WTC11 (cell line): ENCODE measurements at regions not wholly inside any gene's neighbourhood (a gene's known extent, or its start where the extent isn't known, plus 50 kb on each side); places are given as distances from the start of the nearest gene placed in this dataset.

Experiments used
- ATAC-seq: fragments of 200-7000 bp; cut with Tn5 transposase; 2 replicates; pipeline ENCODE4 v1.10.0; 2021; ENCODE audit warnings: mild to moderate bottlenecking, moderate library complexity
- CTCF ChIA-PET: fragments of 300-600 bp; sonication (Branson Sonifier 250); formaldehyde crosslinking; loops from one replicate; lab custom pipeline; 2021; ENCODE audit warnings: antibody characterized with exemption; lab: Charles Lee
- POLR2A ChIA-PET: fragments of 350-600 bp; sonication (Branson Sonifier 250); formaldehyde crosslinking; loops from one replicate; lab custom pipeline; 2021; ENCODE audit warnings: antibody characterized with exemption; lab: Charles Lee
- DNase-seq: peaks from one replicate; pipeline ENCODE4 v3.0.0; 2021; ENCODE audit warnings: low spot score
- H3K27ac Mint-ChIP-seq: 2 replicates; pipeline ENCODE4 v1.8.0; 2021; ENCODE audit warnings: mixed read lengths
- H3K27me3 Mint-ChIP-seq: 2 replicates; pipeline ENCODE4 v1.8.0; 2021; ENCODE audit warnings: low read depth, mild to moderate bottlenecking, moderate library complexity, mixed read lengths
- H3K36me3 Mint-ChIP-seq: 2 replicates; pipeline ENCODE4 v1.8.0; 2021; ENCODE audit warnings: mixed read lengths
- H3K4me1 Mint-ChIP-seq: 2 replicates; pipeline ENCODE4 v1.8.0; 2022; ENCODE audit warnings: mixed read lengths
- H3K4me3 Mint-ChIP-seq: 2 replicates; pipeline ENCODE4 v1.8.0; 2021; ENCODE audit warnings: mild to moderate bottlenecking, moderate library complexity, mixed read lengths
- H3K9me3 Mint-ChIP-seq: 2 replicates; pipeline ENCODE4 v1.8.0; 2021; ENCODE audit warnings: mixed read lengths
- CBFB ChIP-seq: sonication (generic); formaldehyde crosslinking; IDR thresholded peaks from 2 replicates; pipeline ENCODE4 v1.8.1; 2022; ENCODE audit warnings: mild to moderate bottlenecking, low read depth, missing genetic modification reagents
- CREB1 ChIP-seq: sonication (generic); formaldehyde crosslinking; IDR thresholded peaks from 2 replicates; pipeline ENCODE4 v1.8.0; 2023; ENCODE audit warnings: mild to moderate bottlenecking, missing genetic modification reagents
- E2F4 ChIP-seq: sonication (generic); formaldehyde crosslinking; IDR thresholded peaks from 2 replicates; pipeline ENCODE4 v1.8.1; 2022; ENCODE audit warnings: low read depth, mild to moderate bottlenecking, moderate library complexity, missing genetic modification reagents, borderline replicate concordance
- ELF4 ChIP-seq: sonication (generic); formaldehyde crosslinking; IDR thresholded peaks from 2 replicates; pipeline ENCODE4 v1.8.1; 2022; ENCODE audit warnings: low read depth, mild to moderate bottlenecking, moderate library complexity, missing genetic modification reagents
- ETV6 ChIP-seq: sonication (generic); formaldehyde crosslinking; IDR thresholded peaks from 2 replicates; pipeline ENCODE4 v1.8.1; 2022; ENCODE audit warnings: mild to moderate bottlenecking, missing genetic modification reagents
- FOXK1 ChIP-seq: sonication (generic); formaldehyde crosslinking; IDR thresholded peaks from 2 replicates; pipeline ENCODE4 v1.8.0; 2022; ENCODE audit warnings: mild to moderate bottlenecking, moderate library complexity, missing genetic modification reagents
- FOXP1 ChIP-seq: sonication (generic); formaldehyde crosslinking; IDR thresholded peaks from 2 replicates; pipeline ENCODE4 v1.8.0; 2022; ENCODE audit warnings: missing genetic modification reagents, mild to moderate bottlenecking, moderate library complexity, borderline replicate concordance
- IRF2 ChIP-seq: sonication (generic); formaldehyde crosslinking; IDR thresholded peaks from 2 replicates; pipeline ENCODE4 v1.8.0; 2022; ENCODE audit warnings: low read depth, missing genetic modification reagents, borderline replicate concordance
- JAZF1 ChIP-seq: fragments of 250-450 bp; sonication (Bioruptor Pico); IDR thresholded peaks from 2 replicates; pipeline ENCODE4 v1.9.0; 2021; ENCODE audit warnings: moderate library complexity, mild to moderate bottlenecking, inconsistent platforms
- JUN ChIP-seq: sonication (generic); formaldehyde crosslinking; IDR thresholded peaks from 2 replicates; pipeline ENCODE4 v1.8.0; 2023; ENCODE audit warnings: mild to moderate bottlenecking, missing genetic modification reagents
- KAT7 ChIP-seq: sonication (generic); formaldehyde crosslinking; IDR thresholded peaks from 2 replicates; pipeline ENCODE4 v1.8.1; 2023; ENCODE audit warnings: missing genetic modification reagents, mild to moderate bottlenecking, borderline replicate concordance
- NFATC4 ChIP-seq: fragments of 250-450 bp; sonication (Bioruptor Pico); IDR thresholded peaks from 2 replicates; pipeline ENCODE4 v1.9.0; 2021; ENCODE audit warnings: mild to moderate bottlenecking
- NFYB ChIP-seq: sonication (generic); formaldehyde crosslinking; conservative IDR thresholded peaks from 2 replicates; pipeline ENCODE4 v1.8.0; 2022; ENCODE audit warnings: low read depth, missing genetic modification reagents
- SP1 ChIP-seq: sonication (generic); formaldehyde crosslinking; conservative IDR thresholded peaks from 2 replicates; pipeline ENCODE4 v1.8.1; 2022; ENCODE audit warnings: missing genetic modification reagents
- ZNF138 ChIP-seq: sonication (generic); formaldehyde crosslinking; conservative IDR thresholded peaks from 2 replicates; pipeline ENCODE4 v1.8.1; 2022; ENCODE audit warnings: mild to moderate bottlenecking, moderate library complexity, missing genetic modification reagents
- ZNF281 ChIP-seq: sonication (generic); formaldehyde crosslinking; IDR thresholded peaks from 2 replicates; pipeline ENCODE4 v1.8.0; 2023; ENCODE audit warnings: mild to moderate bottlenecking, missing genetic modification reagents
- ZNF317 ChIP-seq: sonication (generic); formaldehyde crosslinking; IDR thresholded peaks from 2 replicates; pipeline ENCODE4 v1.8.1; 2023; ENCODE audit warnings: low read depth, mild to moderate bottlenecking, moderate library complexity, missing genetic modification reagents, borderline replicate concordance
- ZNF396 ChIP-seq: fragments of 250-450 bp; sonication (Bioruptor Pico); IDR thresholded peaks from 2 replicates; pipeline ENCODE4 v1.8.0; 2021; ENCODE audit warnings: mild to moderate bottlenecking, moderate library complexity, borderline replicate concordance
- ZSCAN18 ChIP-seq: fragments of 250-450 bp; sonication (Bioruptor Pico); IDR thresholded peaks from 2 replicates; pipeline ENCODE4 v2.1.2; 2022; ENCODE audit warnings: mild to moderate bottlenecking, moderate library complexity
- TF ChIP-seq, protein P1 (sequence below): sonication (generic); formaldehyde crosslinking; IDR thresholded peaks from 2 replicates; pipeline ENCODE4 v1.8.0; 2022; ENCODE audit warnings: mild to moderate bottlenecking, missing genetic modification reagents
- TF ChIP-seq, protein P2 (sequence below): fragments of 200-600 bp; IDR thresholded peaks from 2 replicates; pipeline ENCODE4 v1.8.0; 2022; ENCODE audit warnings: antibody characterized with exemption
- TF ChIP-seq, protein P3 (sequence below): sonication (generic); formaldehyde crosslinking; IDR thresholded peaks from 2 replicates; pipeline ENCODE4 v1.8.1; 2023; ENCODE audit warnings: mild to moderate bottlenecking, missing genetic modification reagents
- TF ChIP-seq, protein P4 (sequence below): sonication (generic); formaldehyde crosslinking; IDR thresholded peaks from 2 replicates; pipeline ENCODE4 v1.8.0; 2023; ENCODE audit warnings: missing genetic modification reagents, mild to moderate bottlenecking, borderline replicate concordance

DNA sequence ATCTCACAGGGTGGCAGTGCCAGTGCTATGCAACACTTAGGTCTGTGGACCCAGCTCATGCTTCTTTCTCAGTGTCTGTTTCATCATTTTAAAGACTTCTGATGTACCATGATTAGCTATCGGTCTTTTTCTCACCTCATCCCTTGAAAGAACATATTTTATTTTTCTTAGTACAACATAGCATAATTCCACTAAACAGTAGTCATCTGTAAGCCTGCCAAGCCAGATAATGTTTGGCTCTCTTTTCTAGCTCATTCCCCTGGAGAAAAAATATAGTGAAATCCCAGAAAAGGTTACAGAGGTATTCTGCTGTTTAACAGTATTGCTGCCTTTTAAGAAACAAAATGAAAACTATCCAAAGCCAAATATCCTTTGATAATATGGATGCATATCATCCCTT, 177.0 kb upstream of the MMS22L start:
- ATAC-seq (no peak), DNase-seq (no peak)
- no peaks in the 10 kb centered on the region for H3K9me3 Mint-ChIP-seq
- TF ChIP-seq CBFB (CRISPR knock-in tag): no peak
- no peak for TF ChIP-seq ZSCAN18 (CRISPR knock-in tag)
- no peak for TF ChIP-seq NFYB
- no peak for TF ChIP-seq ZNF317
- TF ChIP-seq JUN: no peak
- TF ChIP-seq, protein P1, sequence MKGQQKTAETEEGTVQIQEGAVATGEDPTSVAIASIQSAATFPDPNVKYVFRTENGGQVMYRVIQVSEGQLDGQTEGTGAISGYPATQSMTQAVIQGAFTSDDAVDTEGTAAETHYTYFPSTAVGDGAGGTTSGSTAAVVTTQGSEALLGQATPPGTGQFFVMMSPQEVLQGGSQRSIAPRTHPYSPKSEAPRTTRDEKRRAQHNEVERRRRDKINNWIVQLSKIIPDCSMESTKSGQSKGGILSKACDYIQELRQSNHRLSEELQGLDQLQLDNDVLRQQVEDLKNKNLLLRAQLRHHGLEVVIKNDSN (CRISPR knock-in tag): no peak
- no peak for TF ChIP-seq ZNF138 (CRISPR knock-in tag)
- no peak for TF ChIP-seq ZNF281
- TF ChIP-seq, protein P2, sequence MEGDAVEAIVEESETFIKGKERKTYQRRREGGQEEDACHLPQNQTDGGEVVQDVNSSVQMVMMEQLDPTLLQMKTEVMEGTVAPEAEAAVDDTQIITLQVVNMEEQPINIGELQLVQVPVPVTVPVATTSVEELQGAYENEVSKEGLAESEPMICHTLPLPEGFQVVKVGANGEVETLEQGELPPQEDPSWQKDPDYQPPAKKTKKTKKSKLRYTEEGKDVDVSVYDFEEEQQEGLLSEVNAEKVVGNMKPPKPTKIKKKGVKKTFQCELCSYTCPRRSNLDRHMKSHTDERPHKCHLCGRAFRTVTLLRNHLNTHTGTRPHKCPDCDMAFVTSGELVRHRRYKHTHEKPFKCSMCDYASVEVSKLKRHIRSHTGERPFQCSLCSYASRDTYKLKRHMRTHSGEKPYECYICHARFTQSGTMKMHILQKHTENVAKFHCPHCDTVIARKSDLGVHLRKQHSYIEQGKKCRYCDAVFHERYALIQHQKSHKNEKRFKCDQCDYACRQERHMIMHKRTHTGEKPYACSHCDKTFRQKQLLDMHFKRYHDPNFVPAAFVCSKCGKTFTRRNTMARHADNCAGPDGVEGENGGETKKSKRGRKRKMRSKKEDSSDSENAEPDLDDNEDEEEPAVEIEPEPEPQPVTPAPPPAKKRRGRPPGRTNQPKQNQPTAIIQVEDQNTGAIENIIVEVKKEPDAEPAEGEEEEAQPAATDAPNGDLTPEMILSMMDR: no peak
- no peak for TF ChIP-seq ETV6 (CRISPR knock-in tag)
- TF ChIP-seq JAZF1 (CRISPR knock-in tag): no peak
- TF ChIP-seq ZNF396 (CRISPR knock-in tag): no peak
- no peak for TF ChIP-seq IRF2 (CRISPR knock-in tag)
- no peak for TF ChIP-seq KAT7 (CRISPR knock-in tag)
- no peak for TF ChIP-seq SP1 (CRISPR knock-in tag)
- TF ChIP-seq ELF4 (CRISPR knock-in tag): no peak
- no peak overlapping the region for H3K27ac Mint-ChIP-seq
- H3K4me1 Mint-ChIP-seq: peaks cover 20% of the 10 kb centered on the region
- no peaks in the 10 kb centered on the region for H3K36me3 Mint-ChIP-seq
- no peak overlapping the region for H3K4me3 Mint-ChIP-seq
- H3K27me3 Mint-ChIP-seq: no peaks in the 10 kb centered on the region
- POLR2A ChIA-PET: no interaction called here
- CTCF ChIA-PET: no interaction called here

DNA sequence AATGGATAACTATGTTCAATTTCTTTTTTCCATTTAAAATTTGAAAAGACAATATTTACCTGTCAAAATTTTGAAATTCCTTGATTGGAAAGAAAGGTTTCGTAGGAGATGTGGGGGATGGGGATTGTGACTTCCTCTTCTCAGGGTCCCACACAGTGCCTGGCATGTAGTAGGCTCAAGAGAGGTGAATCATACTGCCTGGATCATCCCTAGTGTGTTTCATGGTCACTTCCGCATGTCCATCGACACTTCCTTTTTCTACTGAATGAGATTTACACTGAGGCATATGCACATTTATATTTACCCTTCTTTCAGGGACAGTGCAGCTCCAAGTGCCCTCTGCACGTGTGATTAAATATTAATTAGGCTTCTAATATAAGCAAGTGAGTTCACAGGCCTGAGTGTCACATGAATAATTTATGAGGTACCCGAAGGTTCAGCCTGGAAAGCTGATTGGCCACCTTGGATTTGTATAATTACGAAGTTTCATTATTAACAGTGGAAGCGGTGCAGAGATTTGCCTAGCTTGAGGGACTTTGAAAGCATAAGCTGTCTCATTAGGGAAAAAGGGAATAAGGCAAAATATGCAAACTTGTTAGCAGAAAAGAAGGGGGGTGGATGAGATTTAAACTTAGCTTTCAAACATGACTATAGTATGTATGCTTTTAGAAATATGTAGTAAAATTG, 177.5 kb upstream of the MMS22L start:
- H3K27me3 Mint-ChIP-seq: no peaks in the 10 kb centered on the region
- ChIA-PET CTCF (no interaction called here), POLR2A (no interaction called here)
- no peak overlapping the region for H3K4me3 Mint-ChIP-seq
- H3K27ac Mint-ChIP-seq: no peak overlapping the region
- peaks cover 20% of the 10 kb centered on the region for H3K4me1 Mint-ChIP-seq
- H3K9me3 Mint-ChIP-seq: no peaks in the 10 kb centered on the region
- ATAC-seq: no peak; the same call in 1 of the 2 replicates
- no peaks in the 10 kb centered on the region for H3K36me3 Mint-ChIP-seq
- DNase-seq: no peak
- TF ChIP-seq, protein P3, sequence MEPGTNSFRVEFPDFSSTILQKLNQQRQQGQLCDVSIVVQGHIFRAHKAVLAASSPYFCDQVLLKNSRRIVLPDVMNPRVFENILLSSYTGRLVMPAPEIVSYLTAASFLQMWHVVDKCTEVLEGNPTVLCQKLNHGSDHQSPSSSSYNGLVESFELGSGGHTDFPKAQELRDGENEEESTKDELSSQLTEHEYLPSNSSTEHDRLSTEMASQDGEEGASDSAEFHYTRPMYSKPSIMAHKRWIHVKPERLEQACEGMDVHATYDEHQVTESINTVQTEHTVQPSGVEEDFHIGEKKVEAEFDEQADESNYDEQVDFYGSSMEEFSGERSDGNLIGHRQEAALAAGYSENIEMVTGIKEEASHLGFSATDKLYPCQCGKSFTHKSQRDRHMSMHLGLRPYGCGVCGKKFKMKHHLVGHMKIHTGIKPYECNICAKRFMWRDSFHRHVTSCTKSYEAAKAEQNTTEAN (CRISPR knock-in tag): no peak
- TF ChIP-seq, protein P4, sequence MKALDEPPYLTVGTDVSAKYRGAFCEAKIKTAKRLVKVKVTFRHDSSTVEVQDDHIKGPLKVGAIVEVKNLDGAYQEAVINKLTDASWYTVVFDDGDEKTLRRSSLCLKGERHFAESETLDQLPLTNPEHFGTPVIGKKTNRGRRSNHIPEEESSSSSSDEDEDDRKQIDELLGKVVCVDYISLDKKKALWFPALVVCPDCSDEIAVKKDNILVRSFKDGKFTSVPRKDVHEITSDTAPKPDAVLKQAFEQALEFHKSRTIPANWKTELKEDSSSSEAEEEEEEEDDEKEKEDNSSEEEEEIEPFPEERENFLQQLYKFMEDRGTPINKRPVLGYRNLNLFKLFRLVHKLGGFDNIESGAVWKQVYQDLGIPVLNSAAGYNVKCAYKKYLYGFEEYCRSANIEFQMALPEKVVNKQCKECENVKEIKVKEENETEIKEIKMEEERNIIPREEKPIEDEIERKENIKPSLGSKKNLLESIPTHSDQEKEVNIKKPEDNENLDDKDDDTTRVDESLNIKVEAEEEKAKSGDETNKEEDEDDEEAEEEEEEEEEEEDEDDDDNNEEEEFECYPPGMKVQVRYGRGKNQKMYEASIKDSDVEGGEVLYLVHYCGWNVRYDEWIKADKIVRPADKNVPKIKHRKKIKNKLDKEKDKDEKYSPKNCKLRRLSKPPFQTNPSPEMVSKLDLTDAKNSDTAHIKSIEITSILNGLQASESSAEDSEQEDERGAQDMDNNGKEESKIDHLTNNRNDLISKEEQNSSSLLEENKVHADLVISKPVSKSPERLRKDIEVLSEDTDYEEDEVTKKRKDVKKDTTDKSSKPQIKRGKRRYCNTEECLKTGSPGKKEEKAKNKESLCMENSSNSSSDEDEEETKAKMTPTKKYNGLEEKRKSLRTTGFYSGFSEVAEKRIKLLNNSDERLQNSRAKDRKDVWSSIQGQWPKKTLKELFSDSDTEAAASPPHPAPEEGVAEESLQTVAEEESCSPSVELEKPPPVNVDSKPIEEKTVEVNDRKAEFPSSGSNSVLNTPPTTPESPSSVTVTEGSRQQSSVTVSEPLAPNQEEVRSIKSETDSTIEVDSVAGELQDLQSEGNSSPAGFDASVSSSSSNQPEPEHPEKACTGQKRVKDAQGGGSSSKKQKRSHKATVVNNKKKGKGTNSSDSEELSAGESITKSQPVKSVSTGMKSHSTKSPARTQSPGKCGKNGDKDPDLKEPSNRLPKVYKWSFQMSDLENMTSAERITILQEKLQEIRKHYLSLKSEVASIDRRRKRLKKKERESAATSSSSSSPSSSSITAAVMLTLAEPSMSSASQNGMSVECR (CRISPR knock-in tag): no peak
- TF ChIP-seq ZNF317 (no peak), NFATC4 (CRISPR knock-in tag) (no peak), CREB1 (CRISPR knock-in tag) (no peak), FOXP1 (CRISPR knock-in tag) (no peak), FOXK1 (no peak), E2F4 (CRISPR knock-in tag) (no peak)
